IMR-90 (cell line): ENCODE measurements at regions not wholly inside any gene's neighbourhood (a gene's known extent, or its start where the extent isn't known, plus 50 kb on each side); places are given as distances from the start of the nearest gene placed in this dataset.

Experiments
- ATAC-seq: fragments of 200-7000 bp; cut with Tn5 transposase; 2 replicates; pipeline ENCODE4 v1.9.1; 2020; ENCODE audit warnings: low read depth, mild to moderate bottlenecking, moderate library complexity
- BruUV-seq: library from RNA; stranded (reverse); fragments of 400-500 nt; replicated peaks from 2 replicates; lab custom pipeline; 2021; lab: Mats Ljungman, UMichigan
- CTCF ChIA-PET: fragments of 300-600 bp; formaldehyde crosslinking; extraction: SDS; loops from one replicate; lab custom pipeline; 2021; ENCODE audit warnings: antibody characterized with exemption; lab: Yijun Ruan, JAX
- POLR2A ChIA-PET: fragments of 300-600 bp; sonication (Branson Sonifier 250); formaldehyde crosslinking; loops from one replicate; lab custom pipeline; 2022; ENCODE audit warnings: antibody characterized with exemption; ENCODE audit not compliant: unreplicated experiment; lab: Charles Lee
- DNase-seq: peaks from one replicate; pipeline ENCODE4 v3.0.0; 2013
- H2AFZ ChIP-seq: replicated peaks from 2 replicates; pipeline ENCODE3; 2013; ENCODE audit warnings: low read length, mild to moderate bottlenecking; ENCODE audit not compliant: poor library complexity
- H2AK5ac ChIP-seq: 2 replicates; pipeline ENCODE4 v1.6.1; 2013; ENCODE audit warnings: low read depth, low read length, inconsistent platforms
- H2AK9ac ChIP-seq: replicated peaks from 2 replicates; pipeline ENCODE3; 2013; ENCODE audit warnings: mild to moderate bottlenecking, low read depth, low read length, moderate library complexity; ENCODE audit not compliant: poor library complexity
- H2BK120ac ChIP-seq: 2 replicates; pipeline ENCODE4 v1.6.1; 2013; ENCODE audit warnings: low read depth, low read length, inconsistent platforms
- H2BK15ac ChIP-seq: 3 replicates; pipeline ENCODE4 v1.6.1; 2013; ENCODE audit warnings: low read depth, low read length, inconsistent platforms
- H2BK20ac ChIP-seq: 2 replicates; pipeline ENCODE4 v1.6.1; 2013; ENCODE audit warnings: low read depth, mild to moderate bottlenecking, inconsistent platforms, low read length, moderate library complexity
- H2BK5ac ChIP-seq: 2 replicates; pipeline ENCODE4 v1.6.1; 2013; ENCODE audit warnings: mild to moderate bottlenecking, low read depth, low read length, inconsistent platforms; ENCODE audit not compliant: poor library complexity, severe bottlenecking
- H3K14ac ChIP-seq: replicated peaks from 2 replicates; pipeline ENCODE4 v1.6.1; 2013; ENCODE audit warnings: low read depth, low read length, inconsistent platforms
- H3K18ac ChIP-seq: 2 replicates; pipeline ENCODE4 v1.6.1; 2013; ENCODE audit warnings: low read depth, low read length, control low read depth
- H3K23ac ChIP-seq: 2 replicates; pipeline ENCODE4 v1.6.1; 2013; ENCODE audit warnings: low read depth, low read length, inconsistent platforms
- H3K27ac ChIP-seq: 2 replicates; pipeline ENCODE4 v1.5.1; 2013; ENCODE audit warnings: mild to moderate bottlenecking, control low read depth, low read length; ENCODE audit not compliant: insufficient read depth
- H3K27me3 ChIP-seq: 2 replicates; pipeline ENCODE4 v1.6.1; 2013; ENCODE audit warnings: low read length; ENCODE audit not compliant: control insufficient read depth, insufficient read depth
- H3K36me3 ChIP-seq: 2 replicates; pipeline ENCODE4 v1.6.1; 2013; ENCODE audit warnings: low read length, mixed read lengths; ENCODE audit not compliant: control insufficient read depth, insufficient read depth
- H3K4ac ChIP-seq: 2 replicates; pipeline ENCODE4 v1.6.1; 2013; ENCODE audit warnings: low read depth, low read length, inconsistent platforms
- H3K4me1 ChIP-seq: 2 replicates; pipeline ENCODE4 v1.6.1; 2013; ENCODE audit warnings: low read length, mixed read lengths; ENCODE audit not compliant: control insufficient read depth, insufficient read depth
- H3K4me2 ChIP-seq: 2 replicates; pipeline ENCODE4 v1.6.1; 2013; ENCODE audit warnings: low read depth, mild to moderate bottlenecking, control low read depth, low read length, moderate library complexity
- H3K4me3 ChIP-seq: 2 replicates; pipeline ENCODE4 v1.5.1; 2013; ENCODE audit warnings: low read depth, mild to moderate bottlenecking, control low read depth, low read length, moderate library complexity; ENCODE audit not compliant: insufficient read depth
- H3K56ac ChIP-seq: 2 replicates; pipeline ENCODE4 v1.6.1; 2013; ENCODE audit warnings: low read length, inconsistent platforms; ENCODE audit not compliant: insufficient read depth; ENCODE audit errors: extremely low read depth
- H3K79me1 ChIP-seq, 2 experiments: 2 replicates each; pipeline ENCODE4 v1.6.1; 2013; ENCODE audit warnings: low read length in 2 of 2, inconsistent platforms in 1 of 2, low read depth in 1 of 2
- H3K9ac ChIP-seq: 2 replicates; pipeline ENCODE4 v1.6.1; 2013; ENCODE audit warnings: low read depth, low read length, control low read depth
- H3K9me1 ChIP-seq: 2 replicates; pipeline ENCODE4 v1.6.1; 2013; ENCODE audit warnings: low read length, inconsistent platforms; ENCODE audit not compliant: insufficient read depth
- H3K9me3 ChIP-seq: 2 replicates; pipeline ENCODE4 v1.6.1; 2013; ENCODE audit warnings: low read length; ENCODE audit not compliant: control insufficient read depth, insufficient read depth
- H4K20me1 ChIP-seq: 2 replicates; pipeline ENCODE4 v1.6.1; 2013; ENCODE audit warnings: low read length, inconsistent platforms; ENCODE audit not compliant: insufficient read depth
- H4K5ac ChIP-seq: 2 replicates; pipeline ENCODE4 v1.6.1; 2013; ENCODE audit warnings: mild to moderate bottlenecking, low read depth, low read length, control low read depth
- H4K8ac ChIP-seq, 2 experiments: 2 replicates each; pipeline ENCODE4 v1.6.1; 2013; ENCODE audit warnings: low read depth in 2 of 2, low read length in 2 of 2, control low read depth in 1 of 2, inconsistent platforms in 1 of 2
- H4K91ac ChIP-seq: 2 replicates; pipeline ENCODE4 v1.6.1; 2013; ENCODE audit warnings: low read depth, low read length, inconsistent platforms; ENCODE audit not compliant: insufficient read depth
- BHLHE40 ChIP-seq: fragments of 150-350 bp; IDR thresholded peaks from 2 replicates; pipeline ENCODE4 v1.6.1; 2016; ENCODE audit warnings: mild to moderate bottlenecking, low read depth, low read length
- CEBPB ChIP-seq: IDR thresholded peaks from 2 replicates; pipeline ENCODE4 v1.6.1; 2012; ENCODE audit warnings: low read depth, low read length, improper control_type of control experiment
- CHD1 ChIP-seq: IDR thresholded peaks from 2 replicates; pipeline ENCODE4 v1.6.1; 2012; ENCODE audit warnings: low read depth, low read length, improper control_type of control experiment
- CTCF ChIP-seq: conservative IDR thresholded peaks from 2 replicates; pipeline ENCODE4 v1.5.1; 2012; ENCODE audit warnings: mild to moderate bottlenecking, low read depth, low read length, improper control_type of control experiment
- ELK1 ChIP-seq: fragments of 150-350 bp; IDR thresholded peaks from 2 replicates; pipeline ENCODE4 v1.6.1; 2016; ENCODE audit warnings: low read depth, mild to moderate bottlenecking, low read length, moderate library complexity, borderline replicate concordance
- FOS ChIP-seq: fragments of 150-350 bp; IDR thresholded peaks from 2 replicates; pipeline ENCODE4 v1.6.1; 2016; ENCODE audit warnings: low read depth, low read length
- MAFK ChIP-seq: IDR thresholded peaks from 2 replicates; pipeline ENCODE4 v1.6.1; 2012; ENCODE audit warnings: low read depth, low read length, improper control_type of control experiment
- MAZ ChIP-seq: IDR thresholded peaks from 2 replicates; pipeline ENCODE4 v1.6.1; 2012; ENCODE audit warnings: low read depth, mild to moderate bottlenecking, low read length, improper control_type of control experiment, moderate library complexity, borderline replicate concordance
- MXI1 ChIP-seq: IDR thresholded peaks from 2 replicates; pipeline ENCODE4 v1.6.1; 2012; ENCODE audit warnings: low read depth, mild to moderate bottlenecking, low read length, moderate library complexity, borderline replicate concordance
- NFE2L2 ChIP-seq: fragments of 150-350 bp; IDR thresholded peaks from 2 replicates; pipeline ENCODE4 v1.6.1; 2016; ENCODE audit warnings: low read depth, mild to moderate bottlenecking, low read length
- POLR2A ChIP-seq: IDR thresholded peaks from 2 replicates; pipeline ENCODE4 v1.6.1; 2012; ENCODE audit warnings: mild to moderate bottlenecking, low read depth, low read length
- RAD21 ChIP-seq: IDR thresholded peaks from 2 replicates; pipeline ENCODE4 v1.6.1; 2012; ENCODE audit warnings: low read length, improper control_type of control experiment
- RCOR1 ChIP-seq: IDR thresholded peaks from 2 replicates; pipeline ENCODE4 v1.6.1; 2012; ENCODE audit warnings: mild to moderate bottlenecking, low read length, improper control_type of control experiment; ENCODE audit not compliant: insufficient replicate concordance
- RFX5 ChIP-seq: IDR thresholded peaks from 2 replicates; pipeline ENCODE4 v1.8.0; 2012; ENCODE audit warnings: low read depth, mild to moderate bottlenecking, low read length, moderate library complexity
- SMC3 ChIP-seq: fragments of 150-350 bp; IDR thresholded peaks from 2 replicates; pipeline ENCODE4 v1.6.1; 2016; ENCODE audit warnings: low read depth, mild to moderate bottlenecking, antibody characterized with exemption, low read length, moderate library complexity
- USF2 ChIP-seq: fragments of 150-350 bp; IDR thresholded peaks from 2 replicates; pipeline ENCODE4 v1.6.1; 2017; ENCODE audit warnings: mild to moderate bottlenecking, antibody characterized with exemption, low read length, low read depth
- WGBS, 2 experiments: methylation state at CpG; one replicate each; pipeline versions ENCODE4 v1.1.5 to v1.1.7; 2013; ENCODE audit warnings: missing lambda C conversion rate in 2 of 2; ENCODE audit not compliant: insufficient read length in 1 of 2; ENCODE audit errors: extremely low coverage in 2 of 2; 5-methylcytosine and 5-hydroxymethylcytosine counted together
- dilution Hi-C: fragments of 300-500 bp; cut with HindIII; formaldehyde crosslinking; loops from one replicate; pipeline ENCODE4 v1.14.3; 2018; ENCODE audit warnings: low sequenced_read_pairs; ENCODE audit not compliant: unreplicated experiment
- in situ Hi-C: fragments of 300-500 bp; cut with MboI; formaldehyde crosslinking; loops from 3 replicates; pipeline ENCODE4 v1.14.3; 2019; ENCODE audit warnings: low sequenced_read_pairs, inconsistent platforms, mixed read lengths
- intact Hi-C: fragments of 100-400 bp; cut with micrococcal nuclease; formaldehyde crosslinking; loops from 2 replicates; pipeline ENCODE4 v1.10.0; 2022

GRCh38 chr14:83830316-83830715 lies 1699.6 kb upstream of the FLRT2 start:
- no peaks in the 10 kb centered on the region for H3K79me1 ChIP-seq
- BruUV-seq, result no TSS peak
- H4K5ac ChIP-seq, result no peak overlapping the region
- no peak overlapping the region for H3K56ac ChIP-seq
- H4K20me1 ChIP-seq, result no peaks in the 10 kb centered on the region
- no peak overlapping the region for H3K4me3 ChIP-seq
- dilution Hi-C loops, result no loop called here
- H3K18ac ChIP-seq, result no peak overlapping the region
- H2BK120ac ChIP-seq, result no peak overlapping the region
- no peak overlapping the region for H4K91ac ChIP-seq
- 100% methylated on average over 1 of the region's 2 CpGs; no CpG with 5 or more reads in 1 of the 2 experiments for WGBS, 2 experiments
- H3K27ac ChIP-seq, result no peak overlapping the region
- H3K4me1 ChIP-seq, result peaks cover 2% of the 10 kb centered on the region
- intact Hi-C loops, result no loop called here
- no peaks in the 10 kb centered on the region for H3K36me3 ChIP-seq
- H3K9me1 ChIP-seq, result no peaks in the 10 kb centered on the region
- no peak overlapping the region for H2AK5ac ChIP-seq
- no peak overlapping the region for H2AK9ac ChIP-seq
- H3K4me2 ChIP-seq, result no peak overlapping the region
- TF ChIP-seq FOS, result no peak
- TF ChIP-seq RCOR1, result no peak
- no peak for TF ChIP-seq CTCF
- TF ChIP-seq USF2, result no peak
- no peak for TF ChIP-seq RAD21
- TF ChIP-seq CEBPB, result no peak
- TF ChIP-seq RFX5, result no peak
- TF ChIP-seq MXI1, result no peak
- no peak for TF ChIP-seq ELK1
- TF ChIP-seq MAFK, result no peak
- no peak for TF ChIP-seq NFE2L2
- TF ChIP-seq POLR2A, result no peak
- TF ChIP-seq BHLHE40, result no peak
- no peak for TF ChIP-seq SMC3
- no peak for TF ChIP-seq MAZ
- TF ChIP-seq CHD1, result no peak
- DNase-seq (no peak), ATAC-seq (no peak)
- H2BK5ac ChIP-seq, result no peak overlapping the region
- H3K4ac ChIP-seq, result no peak overlapping the region
- in situ Hi-C loops, result no loop called here
- H4K8ac ChIP-seq, result no peak overlapping the region
- no peak overlapping the region for H2AFZ ChIP-seq
- H2BK15ac ChIP-seq, result no peak overlapping the region
- POLR2A ChIA-PET, result no interaction called here
- no peak overlapping the region for H3K9ac ChIP-seq
- no peaks in the 10 kb centered on the region for H3K9me3 ChIP-seq
- H3K27me3 ChIP-seq, result no peaks in the 10 kb centered on the region
- H2BK20ac ChIP-seq, result no peak overlapping the region
- CTCF ChIA-PET, result interaction anchor here (0.7 kb wide), 1 partner anchor 324 kb away, joined by 3 read pairs; no protein-coding TSS in a partner anchor
- H3K14ac ChIP-seq, result no peak overlapping the region
- H3K23ac ChIP-seq, result no peak overlapping the region
